HG03571 (cell line): ENCODE measurements at regions not wholly inside any gene's neighbourhood (a gene's known extent, or its start where the extent isn't known, plus 50 kb on each side); places are given as distances from the start of the nearest gene placed in this dataset.
"Not testable (repeated sequence)": the region's sequence is repeated elsewhere in the genome, so short reads cannot be mapped to it uniquely, and the experiment has no call there.

Source experiments
- ATAC-seq: cut with Tn5 transposase; IDR thresholded peaks from one replicate; pipeline ENCODE4 v1.9.1; 2021; ENCODE audit not compliant: unreplicated experiment

DNA sequence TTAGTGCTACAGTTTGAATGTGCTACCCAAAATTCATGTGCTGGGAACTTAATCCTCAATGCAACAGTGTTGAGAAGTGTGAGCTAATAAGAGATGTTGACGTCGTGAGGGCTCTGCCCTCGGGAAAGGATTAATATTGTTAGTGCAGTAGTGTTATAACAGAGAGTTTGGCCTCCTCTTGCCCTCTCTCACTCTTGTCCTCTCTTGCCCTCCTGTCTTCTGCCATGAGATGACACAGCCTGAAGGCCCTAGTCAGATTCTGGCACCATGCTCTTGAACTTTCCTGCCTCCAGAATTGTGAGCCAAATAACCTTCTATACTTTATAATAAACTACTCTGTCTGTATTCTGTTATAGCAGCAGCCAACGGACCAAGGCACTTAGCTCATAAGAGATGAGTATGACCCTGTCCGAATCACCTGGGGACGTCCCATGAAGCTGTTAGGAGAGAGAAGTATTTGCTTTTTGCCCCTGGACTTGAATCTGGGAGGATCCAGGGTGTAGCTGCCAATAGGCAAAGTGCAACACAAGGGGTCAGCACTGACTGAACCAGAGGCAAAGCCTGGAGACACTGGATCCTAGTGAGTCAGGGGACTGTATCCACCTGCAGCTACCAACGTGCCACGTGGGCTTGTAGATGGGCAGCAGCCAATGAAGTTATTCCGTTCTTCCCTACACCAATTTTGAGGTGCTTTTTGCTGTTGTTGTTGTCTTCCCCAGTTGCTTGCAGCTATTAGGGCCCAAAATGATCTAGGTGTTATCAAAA lies 233.7 kb downstream of the THBS2 start:
- no peak for ATAC-seq

DNA sequence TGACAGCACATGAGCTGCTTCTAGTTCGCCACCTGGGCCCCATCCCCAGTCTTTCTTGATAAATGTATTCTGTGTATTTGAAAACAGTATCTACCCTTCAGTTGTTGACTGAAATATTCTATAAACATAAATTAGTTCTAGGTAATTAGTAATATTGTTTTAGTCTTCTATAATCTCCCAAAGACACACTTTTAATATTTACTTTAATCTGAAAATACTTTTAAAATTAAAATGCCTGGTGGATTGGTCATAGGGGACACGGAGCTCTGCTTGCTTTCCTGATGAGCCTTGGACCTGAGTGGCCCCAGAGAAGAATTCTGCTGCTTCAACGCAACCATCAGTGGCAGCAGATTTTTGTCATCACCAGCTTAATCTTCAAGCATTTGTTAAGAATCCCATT lies 234.5 kb downstream of the THBS2 start:
- no peak for ATAC-seq

DNA sequence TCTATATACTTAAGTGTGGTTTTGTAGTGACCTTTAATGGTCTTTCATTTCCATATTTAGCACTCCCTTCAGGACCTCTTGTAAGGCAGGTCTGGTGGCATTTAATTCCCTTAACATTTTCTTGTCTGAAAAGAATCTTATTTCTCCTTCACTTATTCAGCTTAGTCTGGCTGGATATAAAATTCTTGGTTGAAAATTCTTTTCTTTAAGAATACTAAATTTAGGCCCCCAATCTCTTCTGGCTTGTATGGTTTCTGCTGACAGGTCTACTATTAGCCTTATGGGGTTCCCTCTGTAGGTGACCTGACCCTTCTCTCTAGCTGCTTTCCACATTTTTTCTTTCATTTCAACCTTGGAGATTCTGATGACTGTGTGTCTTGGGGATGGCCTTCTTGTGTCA lies 236.9 kb downstream of the THBS2 start:
- ATAC-seq = no peak

- ATAC-seq = no peak
These were observed 239.1 kb downstream of the THBS2 start for GRCh38 chr6:169014211-169015197.

DNA sequence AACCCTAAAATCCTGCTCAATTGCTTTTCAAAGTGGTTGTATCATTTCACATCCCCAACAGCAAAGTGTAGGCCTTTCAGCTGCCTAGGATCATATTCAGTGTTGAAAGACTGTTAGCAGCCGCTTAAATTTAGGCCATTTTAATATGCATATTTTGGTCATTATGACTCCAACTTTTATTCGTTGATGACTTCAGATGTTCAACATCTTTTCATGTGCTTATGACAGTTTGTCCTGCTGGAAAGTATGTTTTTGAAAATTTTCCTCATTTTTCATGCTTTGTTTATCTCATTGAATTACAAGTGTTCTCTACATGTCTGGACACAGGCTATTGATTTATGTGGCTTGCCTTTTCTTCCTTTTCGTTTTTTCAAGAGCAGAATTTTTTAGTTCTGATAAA lies 244.0 kb downstream of the THBS2 start:
- ATAC-seq = no peak

- no peak for ATAC-seq
These were observed 244.9 kb downstream of the THBS2 start for GRCh38 chr6:169008641-169009257.

DNA sequence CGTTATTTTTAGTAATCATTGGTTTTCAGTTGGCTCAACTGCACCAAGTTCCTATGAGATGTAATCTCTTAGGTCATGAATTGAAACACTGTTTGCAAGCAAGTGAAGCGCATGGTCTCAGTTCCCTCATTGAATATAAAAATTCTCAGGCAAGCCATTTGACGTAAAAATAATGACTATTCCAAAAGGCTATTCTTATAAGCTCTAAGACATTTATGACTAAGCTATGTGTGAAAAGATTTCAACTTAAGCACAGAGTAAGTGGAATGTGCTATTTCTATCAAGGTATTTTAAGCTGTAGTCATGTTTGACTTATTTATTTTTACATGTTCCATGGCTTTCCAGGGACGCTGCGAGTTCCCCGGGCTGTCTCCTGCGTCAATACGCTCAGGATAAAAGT lies 248.5 kb downstream of the THBS2 start:
- ATAC-seq = no peak

DNA sequence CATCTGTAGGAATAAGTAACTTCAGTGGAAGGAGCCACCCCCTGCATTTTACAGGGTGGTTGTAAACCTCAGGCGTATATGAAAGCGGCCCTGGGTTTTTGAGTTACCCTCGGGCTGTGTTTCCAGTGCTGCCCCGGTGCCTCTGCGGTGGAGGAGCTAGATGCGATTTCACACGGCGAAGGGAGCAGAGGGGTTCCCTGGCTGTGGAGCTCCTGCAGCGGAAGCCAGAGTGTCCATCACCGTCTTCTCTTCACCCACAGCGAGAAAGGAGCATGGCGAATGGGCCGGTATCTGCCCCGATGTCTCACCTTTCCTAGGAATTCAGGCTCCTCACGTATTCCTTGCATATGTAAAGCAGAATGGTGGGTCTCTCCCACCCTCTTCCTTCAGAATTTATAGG lies 253.6 kb downstream of the THBS2 start:
- no peak for ATAC-seq

DNA sequence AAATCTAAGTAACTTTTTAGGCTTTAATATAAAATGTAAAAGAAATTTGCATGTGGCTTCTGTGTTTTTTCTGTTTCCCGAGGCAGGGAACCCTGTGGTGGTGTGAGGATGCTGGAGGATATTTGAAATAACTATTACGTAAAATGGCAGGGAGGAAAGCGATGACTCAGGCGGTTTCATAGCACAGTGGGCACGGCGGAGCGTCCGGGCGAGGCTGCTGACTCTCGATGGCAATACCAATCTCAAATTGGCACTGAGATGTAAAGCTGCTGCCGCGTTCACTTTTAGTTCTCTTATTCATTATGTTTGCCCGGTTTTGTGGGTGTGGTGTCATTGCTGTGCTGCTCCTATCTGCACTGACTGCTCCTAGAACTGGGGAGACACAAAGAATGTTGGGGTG lies 254.3 kb downstream of the THBS2 start:
- ATAC-seq = no peak

DNA sequence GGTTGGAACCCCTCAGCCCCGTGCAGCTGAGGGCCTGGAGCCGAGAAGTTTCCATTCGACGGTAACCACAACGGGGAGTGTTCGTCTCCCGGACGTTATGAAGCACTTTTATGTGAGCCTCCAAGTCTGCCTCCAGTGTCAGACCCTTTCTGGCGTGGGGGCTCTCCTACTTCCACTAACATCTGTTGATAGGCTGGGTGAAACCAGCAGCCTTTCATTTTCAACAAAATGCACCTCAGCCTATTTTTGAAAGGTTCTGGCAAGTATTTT lies 257.4 kb downstream of the THBS2 start:
- ATAC-seq = no peak

- no peak for ATAC-seq
These were observed 257.9 kb downstream of the THBS2 start for GRCh38 chr6:168995526-168996355.

- no peak for ATAC-seq
These were observed 258.7 kb downstream of the THBS2 start for GRCh38 chr6:168994956-168995355.

DNA sequence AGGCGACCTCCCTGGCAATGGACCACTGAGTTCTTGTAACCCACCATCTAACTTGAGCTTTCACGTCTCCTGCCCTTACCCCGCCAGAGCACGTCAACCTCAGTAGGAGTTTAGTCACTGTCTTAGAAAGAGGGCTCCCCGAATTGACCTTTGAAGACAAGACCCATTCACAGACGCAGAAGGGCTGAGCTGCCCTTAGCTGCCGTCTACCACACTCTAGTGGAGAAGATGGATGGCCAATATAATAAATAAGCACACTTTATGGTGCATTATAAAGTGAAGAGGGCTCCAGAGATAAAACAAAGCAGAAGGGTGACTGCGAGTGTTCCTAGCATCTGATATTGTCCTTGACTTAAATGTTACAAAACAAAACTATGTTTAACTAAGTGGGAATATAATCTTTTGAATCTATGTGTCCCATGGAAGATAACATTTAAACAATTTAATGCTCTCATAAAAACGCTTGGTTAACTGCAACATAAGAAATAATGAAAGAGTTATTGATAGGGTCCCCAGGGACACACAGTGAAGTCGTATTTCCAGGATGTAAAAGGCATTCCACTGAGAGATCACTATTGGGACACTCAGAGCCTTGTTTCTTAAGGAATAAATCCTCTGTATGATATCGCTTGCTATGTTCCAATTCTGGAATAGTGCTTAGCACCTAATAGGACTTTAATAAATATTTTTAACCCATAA lies 261.1 kb downstream of the THBS2 start:
- ATAC-seq = no peak

DNA sequence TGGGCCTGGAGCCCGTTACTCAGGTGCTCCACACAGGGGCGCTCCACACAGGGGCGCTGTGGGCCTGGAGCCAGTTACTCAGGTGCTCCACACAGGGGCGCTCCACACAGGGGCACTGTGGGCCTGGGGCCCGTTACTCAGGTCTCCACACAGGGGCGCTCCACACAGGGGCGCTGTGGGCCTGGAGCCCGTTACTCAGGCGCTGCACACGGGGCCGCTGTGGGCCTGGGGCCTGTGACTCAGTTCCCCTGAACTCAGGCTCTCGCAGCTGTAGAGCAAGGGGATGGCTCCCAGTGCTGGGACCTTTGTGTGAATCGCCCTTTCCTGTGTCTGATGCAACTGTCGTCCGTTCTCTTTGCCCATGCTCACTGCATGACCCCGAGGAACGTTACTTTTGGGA lies 262.0 kb downstream of the THBS2 start:
- not testable (repeated sequence) for ATAC-seq

DNA sequence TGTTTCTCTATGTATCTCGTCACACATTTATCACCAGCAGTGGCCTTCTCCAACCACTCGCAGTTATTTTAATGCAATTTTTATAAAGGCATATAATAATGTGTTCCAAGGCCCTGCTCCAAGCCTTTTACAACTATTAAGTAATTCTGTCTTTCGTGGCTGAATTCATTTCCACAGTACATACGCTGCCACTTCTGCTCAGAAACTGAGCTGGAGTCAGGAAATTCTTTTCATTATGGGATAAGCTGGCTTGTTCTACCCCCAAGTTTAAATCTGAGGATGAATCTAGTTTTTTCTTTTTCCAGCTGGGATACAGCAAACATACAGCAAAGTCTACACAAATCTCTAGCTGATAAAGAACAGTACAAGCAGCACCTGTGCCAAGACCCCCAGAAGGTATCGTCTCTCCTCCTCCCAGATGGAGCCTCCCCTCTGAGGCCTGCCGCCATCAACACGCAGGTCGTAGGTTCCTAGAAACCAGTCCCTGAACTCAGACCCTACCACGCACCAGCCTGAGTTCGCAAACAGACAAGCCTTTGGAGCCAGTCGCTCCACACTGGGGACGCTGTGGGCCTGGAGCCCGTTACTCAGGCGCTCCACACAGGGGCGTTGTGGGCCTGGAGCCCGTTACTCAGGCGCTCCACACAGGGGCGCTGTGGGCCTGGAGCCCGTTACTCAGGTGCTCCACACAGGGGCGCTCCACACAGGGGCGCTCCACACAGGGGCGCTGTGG lies 263.5 kb downstream of the THBS2 start:
- no peak for ATAC-seq

- ATAC-seq = no peak
These were observed 264.2 kb downstream of the THBS2 start for GRCh38 chr6:168989421-168989820.

- no peak for ATAC-seq
These were observed 264.8 kb downstream of the THBS2 start for GRCh38 chr6:168988801-168989200.

- no peak for ATAC-seq
These were observed 265.4 kb downstream of the THBS2 start for GRCh38 chr6:168988280-168988679.

GRCh38 chr6:168985705-168986104 lies 267.9 kb downstream of the THBS2 start:
- ATAC-seq = no peak

GRCh38 chr6:168983925-168984324 lies 269.7 kb downstream of the THBS2 start:
- ATAC-seq = no peak
